Trophoblast cell (in vitro differentiated cells and primary cell): ENCODE measurements at regions not wholly inside any gene's neighbourhood (a gene's known extent, or its start where the extent isn't known, plus 50 kb on each side); places are given as distances from the start of the nearest gene placed in this dataset.
A peak's percentile ranks its signal among the peaks of the same experiment; 100 is the strongest.
"Not testable (repeated sequence)": the region's sequence is repeated elsewhere in the genome, so short reads cannot be mapped to it uniquely, and the experiment has no call there.

ENCODE experiments used
- DNase-seq, 2 donors: peaks; one replicate each; pipeline ENCODE4 v3.0.0-alpha.2; 2016
- H2AFZ ChIP-seq: 2 replicates; pipeline ENCODE4 v1.6.1; 2013; ENCODE audit warnings: low read length, moderate library complexity, mild to moderate bottlenecking; ENCODE audit not compliant: insufficient read depth, poor library complexity
- H2AK5ac ChIP-seq: 2 replicates; pipeline ENCODE4 v1.6.1; 2013; ENCODE audit warnings: mild to moderate bottlenecking, low read length
- H2BK120ac ChIP-seq: 2 replicates; pipeline ENCODE4 v1.6.1; 2013; ENCODE audit warnings: low read length, mild to moderate bottlenecking, moderate library complexity; ENCODE audit not compliant: insufficient read depth, poor library complexity
- H2BK12ac ChIP-seq: 2 replicates; pipeline ENCODE4 v1.6.1; 2013; ENCODE audit warnings: mild to moderate bottlenecking, low read length, moderate library complexity
- H2BK5ac ChIP-seq: 2 replicates; pipeline ENCODE4 v1.6.1; 2013; ENCODE audit warnings: low read length, low read depth, moderate library complexity, mild to moderate bottlenecking; ENCODE audit not compliant: poor library complexity
- H3K14ac ChIP-seq: 2 replicates; pipeline ENCODE4 v1.6.1; 2013; ENCODE audit warnings: mild to moderate bottlenecking, low read length
- H3K18ac ChIP-seq: 2 replicates; pipeline ENCODE4 v1.6.1; 2013; ENCODE audit warnings: mild to moderate bottlenecking, low read length
- H3K23ac ChIP-seq: 2 replicates; pipeline ENCODE4 v1.6.1; 2013; ENCODE audit warnings: low read length
- H3K27ac ChIP-seq: 2 replicates; pipeline ENCODE4 v1.5.1; 2013; ENCODE audit warnings: low read depth, mild to moderate bottlenecking, inconsistent platforms, low read length, moderate library complexity
- H3K27me3 ChIP-seq: 2 replicates; pipeline ENCODE4 v1.6.1; 2013; ENCODE audit warnings: inconsistent platforms, mild to moderate bottlenecking, low read length, moderate library complexity; ENCODE audit not compliant: insufficient read depth
- H3K36me3 ChIP-seq, 2 experiments: 1 replicate in 1 of 2; 2 replicates in 1 of 2; pipeline ENCODE4 v1.6.1; 2013; ENCODE audit warnings: low read length in 2 of 2, mild to moderate bottlenecking in 2 of 2, moderate library complexity in 1 of 2; ENCODE audit not compliant: insufficient read depth in 2 of 2, control insufficient read depth in 1 of 2
- H3K4ac ChIP-seq: 2 replicates; pipeline ENCODE4 v1.6.1; 2013; ENCODE audit warnings: low read depth, mild to moderate bottlenecking, low read length, moderate library complexity
- H3K4me1 ChIP-seq, 2 experiments: 1 replicate in 1 of 2; 2 replicates in 1 of 2; pipeline ENCODE4 v1.6.1; 2013; ENCODE audit warnings: low read length in 2 of 2, mild to moderate bottlenecking in 2 of 2, moderate library complexity in 1 of 2; ENCODE audit not compliant: insufficient read depth in 2 of 2, control insufficient read depth in 1 of 2
- H3K4me2 ChIP-seq: 2 replicates; pipeline ENCODE4 v1.6.1; 2013; ENCODE audit warnings: inconsistent platforms, mild to moderate bottlenecking, low read length, moderate library complexity
- H3K4me3 ChIP-seq: 2 replicates; pipeline ENCODE4 v1.5.1; 2013; ENCODE audit warnings: mild to moderate bottlenecking, low read depth, low read length, inconsistent platforms
- H3K79me1 ChIP-seq: one replicate; pipeline ENCODE4 v1.6.1; 2013; ENCODE audit warnings: low read length
- H3K79me2 ChIP-seq: 2 replicates; pipeline ENCODE4 v1.6.1; 2013; ENCODE audit warnings: low read length, mild to moderate bottlenecking; ENCODE audit not compliant: control insufficient read depth, insufficient read depth, poor library complexity
- H3K9ac ChIP-seq: 2 replicates; pipeline ENCODE4 v1.6.1; 2013; ENCODE audit warnings: mild to moderate bottlenecking, low read length
- H3K9me3 ChIP-seq: 2 replicates; pipeline ENCODE4 v1.6.1; 2013; ENCODE audit warnings: low read depth, mild to moderate bottlenecking, control low read depth, inconsistent platforms, low read length; ENCODE audit not compliant: insufficient read depth
- H4K12ac ChIP-seq: 2 replicates; pipeline ENCODE4 v1.6.1; 2013; ENCODE audit warnings: low read depth, mild to moderate bottlenecking, low read length, moderate library complexity
- H4K8ac ChIP-seq: 2 replicates; pipeline ENCODE4 v1.6.1; 2013; ENCODE audit warnings: low read depth, mild to moderate bottlenecking, low read length, moderate library complexity
- H4K91ac ChIP-seq: one replicate; pipeline ENCODE4 v1.6.1; 2013; ENCODE audit warnings: low read depth, mild to moderate bottlenecking, low read length, moderate library complexity
- WGBS: extraction: QIAGEN DNeasy Blood & Tissue Kit; methylation state at CpG from one replicate; pipeline ENCODE4 v1.1.7; 2013; ENCODE audit warnings: missing lambda C conversion rate; ENCODE audit not compliant: insufficient read length, insufficient coverage; ENCODE audit errors: extremely low coverage; 5-methylcytosine and 5-hydroxymethylcytosine counted together

DNA sequence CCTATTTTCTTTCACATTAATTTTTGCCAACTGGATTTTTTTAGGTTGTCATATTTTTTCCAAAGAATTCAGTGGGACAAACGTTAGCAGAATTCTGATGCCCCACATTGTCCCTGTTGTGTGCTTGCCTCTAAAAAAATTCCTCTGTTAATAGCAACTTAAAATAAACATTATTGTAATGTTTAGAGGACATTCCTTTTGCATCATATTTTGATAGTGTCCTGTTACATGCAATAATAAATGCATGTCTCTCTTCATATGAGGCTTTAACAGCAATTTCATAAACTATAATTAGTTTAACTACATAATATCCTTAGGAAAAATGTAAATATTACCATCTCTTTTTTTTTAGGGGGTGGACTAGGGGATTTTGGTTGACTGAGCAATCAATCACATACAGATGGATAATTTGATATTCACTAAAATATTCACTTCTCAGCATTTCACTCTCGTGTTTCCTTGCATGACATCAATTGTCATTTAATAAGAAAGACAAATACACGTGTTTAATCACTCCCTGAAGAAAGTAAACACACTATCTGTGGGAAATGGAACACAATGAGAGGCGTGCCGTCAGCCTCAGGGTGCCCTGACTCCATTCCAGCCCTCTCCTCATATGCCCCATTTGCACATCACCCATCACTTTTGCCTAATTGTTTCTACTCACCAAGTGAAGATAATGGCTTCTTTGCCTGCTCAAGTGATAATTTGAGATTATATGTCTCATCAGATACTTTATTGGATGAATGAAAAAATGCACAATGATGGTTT, 110.3 kb upstream of the SPATA31A3 start:
- H3K36me3 ChIP-seq: not testable (repeated sequence)
- no CpG with 5 or more reads among the region's 5 CpGs for WGBS

DNA sequence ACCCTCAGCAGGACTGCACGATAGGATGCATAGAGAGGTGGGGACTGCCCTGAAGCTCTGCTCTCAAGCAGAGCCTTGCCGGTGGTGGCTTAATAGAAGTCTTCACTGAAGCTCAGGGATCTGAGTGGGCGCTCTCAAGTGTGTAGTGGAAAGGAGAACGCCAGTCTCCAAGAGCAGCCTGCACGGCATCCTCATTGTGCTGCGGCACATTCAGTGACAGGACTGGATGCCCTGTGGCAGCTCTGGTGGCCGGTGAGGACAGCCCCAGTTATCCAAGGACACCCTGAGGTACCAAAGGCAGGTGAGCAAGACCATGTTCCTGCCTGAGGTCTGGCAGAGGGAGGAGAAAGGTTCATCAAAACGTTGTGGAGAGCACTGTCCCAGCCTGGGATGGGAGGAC, 98.8 kb upstream of the SPATA31A3 start:
- not testable (repeated sequence) for H2BK120ac ChIP-seq, H3K4me1 ChIP-seq, H3K18ac ChIP-seq, H4K91ac ChIP-seq, H3K27me3 ChIP-seq, H3K23ac ChIP-seq, H2AFZ ChIP-seq, H3K9ac ChIP-seq, DNase-seq, H3K79me1 ChIP-seq, H3K79me2 ChIP-seq, H3K4me2 ChIP-seq, H3K4me3 ChIP-seq, H2BK5ac ChIP-seq, H4K8ac ChIP-seq, H3K36me3 ChIP-seq, H2AK5ac ChIP-seq, H4K12ac ChIP-seq, H3K27ac ChIP-seq, H2BK12ac ChIP-seq, H3K14ac ChIP-seq, H3K4ac ChIP-seq, H3K9me3 ChIP-seq
- WGBS: no CpG with 5 or more reads among the region's 8 CpGs

More for the DNA sequence above, 110.3 kb upstream of the SPATA31A3 start:
- not testable (repeated sequence) for H3K9ac ChIP-seq, H2BK120ac ChIP-seq, H3K18ac ChIP-seq, H4K91ac ChIP-seq, H3K9me3 ChIP-seq, H2AFZ ChIP-seq, H3K4me2 ChIP-seq, H4K12ac ChIP-seq, DNase-seq, H3K79me1 ChIP-seq, H3K4ac ChIP-seq, H3K23ac ChIP-seq, H3K27me3 ChIP-seq, H3K4me1 ChIP-seq, H2BK12ac ChIP-seq, H2AK5ac ChIP-seq, H3K79me2 ChIP-seq, H3K4me3 ChIP-seq, H3K14ac ChIP-seq, H2BK5ac ChIP-seq, H4K8ac ChIP-seq, H3K27ac ChIP-seq

DNA sequence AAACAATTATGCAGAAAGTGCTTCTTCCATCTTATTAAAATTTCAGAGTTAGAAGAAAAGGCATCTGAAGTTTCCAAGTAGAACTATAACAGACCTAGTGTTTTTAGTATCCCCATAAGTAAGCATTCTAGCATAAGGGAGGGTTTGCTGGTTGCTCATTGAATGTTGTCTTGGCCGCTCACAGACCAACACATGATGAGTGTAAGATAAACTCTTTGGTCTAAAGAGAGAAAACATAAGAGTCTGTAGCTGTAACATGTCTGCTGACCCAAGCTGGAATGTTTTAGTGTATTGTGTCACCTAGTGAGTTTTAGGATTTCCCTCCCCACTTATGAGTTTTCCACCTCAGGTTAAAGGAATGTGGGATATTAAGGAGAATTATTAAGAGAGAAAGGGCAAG, 94.5 kb upstream of the SPATA31A3 start:
- not testable (repeated sequence) for H3K4me3 ChIP-seq, H2AFZ ChIP-seq, H4K91ac ChIP-seq, H3K36me3 ChIP-seq, H3K18ac ChIP-seq, H3K79me2 ChIP-seq, H4K8ac ChIP-seq, DNase-seq, H3K9ac ChIP-seq, H3K14ac ChIP-seq, H3K4me2 ChIP-seq, H2AK5ac ChIP-seq, H2BK12ac ChIP-seq, H3K27me3 ChIP-seq, H2BK120ac ChIP-seq, H3K23ac ChIP-seq, H3K9me3 ChIP-seq, H3K27ac ChIP-seq, H3K4me1 ChIP-seq, H3K4ac ChIP-seq, H4K12ac ChIP-seq, H2BK5ac ChIP-seq, H3K79me1 ChIP-seq
- no CpG with 5 or more reads among the region's 1 CpG for WGBS

DNA sequence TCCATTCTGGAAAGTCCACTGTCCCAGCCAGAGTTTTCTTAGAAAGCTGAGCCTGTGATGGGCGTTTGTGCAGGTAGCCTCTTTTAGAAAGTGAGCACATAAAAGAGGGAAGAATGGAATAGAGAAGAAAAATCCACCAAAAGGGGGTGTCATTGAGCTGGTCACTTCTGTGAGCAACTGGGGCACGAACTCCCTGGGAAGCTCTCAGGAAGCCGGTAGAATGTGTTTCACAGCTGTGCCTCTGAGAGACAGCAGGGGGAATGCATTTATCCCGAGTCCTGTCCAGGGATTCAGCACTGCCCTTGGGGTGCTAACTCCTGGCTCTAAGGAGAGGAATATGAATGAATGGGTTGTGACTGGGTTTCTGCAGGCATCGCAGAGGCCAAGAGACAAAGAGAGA, 73.8 kb upstream of the SPATA31A3 start:
- no CpG with 5 or more reads among the region's 5 CpGs for WGBS
- not testable (repeated sequence) for H2AFZ ChIP-seq, H4K8ac ChIP-seq, H3K4me2 ChIP-seq, H3K18ac ChIP-seq, H3K4me1 ChIP-seq, H2BK12ac ChIP-seq, H3K9ac ChIP-seq, H2AK5ac ChIP-seq, H3K79me1 ChIP-seq, H3K27ac ChIP-seq, H3K27me3 ChIP-seq, H3K23ac ChIP-seq, H3K79me2 ChIP-seq, H4K12ac ChIP-seq, H4K91ac ChIP-seq, H3K9me3 ChIP-seq, H3K14ac ChIP-seq, H3K36me3 ChIP-seq, H3K4me3 ChIP-seq, H3K4ac ChIP-seq, H2BK120ac ChIP-seq, H2BK5ac ChIP-seq
- peak in 1 of 2 donors; percentile 1 for DNase-seq
